Muscle of leg (tissue), 3 donors: ENCODE measurements at regions not wholly inside any gene's neighbourhood (a gene's known extent, or its start where the extent isn't known, plus 50 kb on each side); places are given as distances from the start of the nearest gene placed in this dataset.

ENCODE experiments used
- DNase-seq: peaks from one replicate; pipeline ENCODE4 v3.0.0; 2013
- H3K27ac ChIP-seq: one replicate; pipeline ENCODE4 v1.5.1; 2013; ENCODE audit warnings: mild to moderate bottlenecking, low read length, control low read depth
- H3K27me3 ChIP-seq: one replicate; pipeline ENCODE4 v1.6.1; 2013; ENCODE audit warnings: low read length; ENCODE audit not compliant: control insufficient read depth, insufficient read depth
- H3K36me3 ChIP-seq: one replicate; pipeline ENCODE4 v1.6.1; 2013; ENCODE audit warnings: low read length; ENCODE audit not compliant: control insufficient read depth, insufficient read depth
- H3K4me1 ChIP-seq: one replicate; pipeline ENCODE4 v1.6.1; 2013; ENCODE audit warnings: low read length; ENCODE audit not compliant: control insufficient read depth, insufficient read depth
- H3K4me3 ChIP-seq: one replicate; pipeline ENCODE4 v1.5.1; 2013; ENCODE audit warnings: low read length, control low read depth
- H3K9me3 ChIP-seq: replicated peaks from 2 replicates; pipeline ENCODE4 v1.6.1; 2013; ENCODE audit warnings: low read depth, low read length; ENCODE audit not compliant: control insufficient read depth
- WGBS: methylation state at CpG from one replicate; pipeline ENCODE4 v1.1.5; 2013; ENCODE audit warnings: missing lambda C conversion rate; ENCODE audit not compliant: insufficient coverage; 5-methylcytosine and 5-hydroxymethylcytosine counted together

DNA sequence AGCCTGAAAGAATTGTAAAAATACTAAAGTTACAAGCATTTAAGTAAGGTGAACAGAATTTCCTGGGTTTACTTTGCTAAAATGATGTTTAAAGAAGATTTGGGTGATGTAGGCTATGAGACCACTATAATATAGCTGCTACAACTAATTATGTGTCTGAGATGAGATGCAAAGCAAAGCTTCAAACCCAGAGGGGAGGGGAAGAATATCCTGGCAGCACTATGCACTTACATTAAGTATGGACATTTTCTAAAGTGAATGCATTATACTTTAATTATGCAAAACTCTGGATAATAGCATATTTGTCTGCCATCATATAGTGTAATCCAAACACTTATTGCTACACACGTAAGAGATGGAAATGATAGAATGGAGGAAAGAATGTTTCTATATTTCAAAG lies 1003.7 kb downstream of the GALC start:
- no peak for DNase-seq
- no peaks in the 10 kb centered on the region for H3K27me3 ChIP-seq
- H3K9me3 ChIP-seq = no peaks in the 10 kb centered on the region
- no CpG with 5 or more reads among the region's 1 CpG for WGBS
- no peak overlapping the region for H3K4me3 ChIP-seq
- H3K27ac ChIP-seq = no peak overlapping the region
- no peaks in the 10 kb centered on the region for H3K36me3 ChIP-seq
- no peaks in the 10 kb centered on the region for H3K4me1 ChIP-seq

GRCh38 chr14:86987966-86988365 lies 1005.0 kb downstream of the GALC start:
- H3K4me1 ChIP-seq = no peaks in the 10 kb centered on the region
- no peaks in the 10 kb centered on the region for H3K36me3 ChIP-seq
- no peaks in the 10 kb centered on the region for H3K27me3 ChIP-seq
- no peaks in the 10 kb centered on the region for H3K9me3 ChIP-seq
- DNase-seq = no peak
- H3K27ac ChIP-seq = no peak overlapping the region
- 76% methylated on average over 3 of the region's 3 CpGs for WGBS
- no peak overlapping the region for H3K4me3 ChIP-seq

- H3K4me3 ChIP-seq = no peak overlapping the region
- H3K36me3 ChIP-seq = no peaks in the 10 kb centered on the region
- no peaks in the 10 kb centered on the region for H3K27me3 ChIP-seq
- peak; percentile 4 for DNase-seq
- WGBS = no CpG with 5 or more reads among the region's 1 CpG
- no peak overlapping the region for H3K27ac ChIP-seq
- H3K4me1 ChIP-seq = no peaks in the 10 kb centered on the region
- peaks cover 7% of the 10 kb centered on the region for H3K9me3 ChIP-seq
These were observed 1019.8 kb downstream of the GALC start for GRCh38 chr14:86973177-86973576.

DNA sequence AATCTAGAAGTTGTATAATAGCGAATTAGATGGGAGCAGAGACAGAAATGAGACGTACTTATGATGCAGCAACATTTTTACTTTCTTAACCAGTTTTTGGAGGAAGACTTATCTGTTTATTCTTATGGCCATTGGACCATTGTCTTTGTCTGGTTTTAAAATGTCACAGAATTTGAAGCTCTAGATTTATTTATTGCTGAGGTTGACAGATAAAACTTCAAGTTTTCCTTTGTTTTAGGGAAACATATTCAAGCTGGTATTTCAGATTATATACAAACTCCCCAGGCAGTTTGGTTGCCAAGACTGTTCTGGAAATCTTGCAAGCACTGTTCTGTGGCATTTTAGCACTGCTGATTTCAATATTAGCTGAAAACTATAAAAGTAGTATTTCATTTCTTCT lies 1021.7 kb downstream of the GALC start:
- no peak overlapping the region for H3K4me3 ChIP-seq

DNA sequence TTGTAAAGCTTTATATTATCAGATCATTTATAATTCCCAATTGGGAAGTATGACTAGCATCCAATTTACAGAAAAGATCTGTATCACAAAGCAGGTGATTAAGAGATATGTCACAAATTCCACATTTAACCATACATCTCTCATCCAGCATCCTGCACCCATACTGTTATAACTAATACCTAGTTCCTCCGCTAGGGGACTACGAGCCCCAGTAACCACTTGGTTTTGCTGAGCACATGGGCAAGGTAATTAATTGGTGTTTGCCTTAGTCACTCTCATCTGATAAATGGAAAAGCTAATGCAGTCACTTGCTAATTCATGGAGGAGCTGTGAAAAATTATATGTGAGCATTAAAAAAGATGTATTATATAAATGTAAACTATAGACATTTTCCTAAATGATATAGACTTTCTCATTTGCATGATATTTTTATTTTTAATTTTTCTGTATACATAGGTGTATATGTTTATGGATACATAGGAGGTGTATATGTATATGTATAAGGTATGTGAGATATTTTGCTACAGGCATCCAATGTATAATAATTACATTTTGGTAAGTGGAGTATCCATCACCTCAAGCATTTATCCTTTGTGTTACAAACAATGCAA lies 1031.8 kb downstream of the GALC start:
- H3K4me3 ChIP-seq = no peak overlapping the region
- no peaks in the 10 kb centered on the region for H3K36me3 ChIP-seq
- no peaks in the 10 kb centered on the region for H3K4me1 ChIP-seq
- H3K27me3 ChIP-seq = no peaks in the 10 kb centered on the region
- H3K27ac ChIP-seq = no peak overlapping the region
- no peaks in the 10 kb centered on the region for H3K9me3 ChIP-seq
- DNase-seq = no peak
- WGBS = no CpG with 5 or more reads among the region's 2 CpGs

More for the DNA sequence above, 1021.7 kb downstream of the GALC start:
- no peaks in the 10 kb centered on the region for H3K36me3 ChIP-seq
- no CpG with 5 or more reads among the region's 2 CpGs for WGBS
- peaks cover 7% of the 10 kb centered on the region for H3K9me3 ChIP-seq
- no peak overlapping the region for H3K27ac ChIP-seq
- H3K27me3 ChIP-seq = no peaks in the 10 kb centered on the region
- H3K4me1 ChIP-seq = no peaks in the 10 kb centered on the region
- DNase-seq = no peak

DNA sequence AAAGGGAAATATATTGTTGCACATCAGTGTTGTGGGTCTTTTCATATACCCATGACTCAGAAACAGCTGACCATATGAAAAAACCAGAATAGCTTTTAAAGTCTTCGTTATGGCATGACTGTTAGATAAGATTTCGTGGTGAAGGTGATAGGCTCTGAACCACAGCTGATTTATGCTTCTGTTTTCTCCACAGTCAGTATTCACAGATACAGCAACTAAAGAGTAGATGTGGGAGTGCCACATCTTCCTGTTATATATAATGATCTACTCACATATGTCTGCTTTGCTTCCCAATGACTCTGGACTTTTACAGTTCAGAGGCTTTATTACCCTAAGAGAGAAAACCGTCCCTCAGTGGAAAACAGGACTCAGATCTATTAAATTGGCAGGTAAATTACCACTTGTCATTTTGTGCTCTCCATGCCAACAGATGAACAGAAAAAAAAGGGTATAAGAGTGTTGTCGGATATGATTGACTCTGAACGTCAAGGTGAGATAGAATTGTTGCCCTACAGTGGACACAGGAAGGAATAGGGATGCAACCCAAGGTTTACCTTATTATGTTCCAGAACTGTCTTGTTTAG lies 1037.1 kb downstream of the GALC start:
- no peaks in the 10 kb centered on the region for H3K36me3 ChIP-seq
- no peaks in the 10 kb centered on the region for H3K9me3 ChIP-seq
- DNase-seq = no peak
- no peaks in the 10 kb centered on the region for H3K4me1 ChIP-seq
- H3K27me3 ChIP-seq = no peaks in the 10 kb centered on the region
- H3K4me3 ChIP-seq = no peak overlapping the region
- no peak overlapping the region for H3K27ac ChIP-seq
- 75% methylated on average over 2 of the region's 5 CpGs for WGBS

- H3K9me3 ChIP-seq = no peaks in the 10 kb centered on the region
- WGBS = no CpG with 5 or more reads among the region's 1 CpG
- no peaks in the 10 kb centered on the region for H3K4me1 ChIP-seq
- no peak overlapping the region for H3K27ac ChIP-seq
- H3K36me3 ChIP-seq = no peaks in the 10 kb centered on the region
- DNase-seq = no peak
- H3K4me3 ChIP-seq = no peak overlapping the region
- no peaks in the 10 kb centered on the region for H3K27me3 ChIP-seq
These were observed 1038.4 kb downstream of the GALC start for GRCh38 chr14:86954623-86955022.

- WGBS = 80% methylated on average over 1 of the region's 3 CpGs
- Histone ChIP-seq H3K27ac (no peak overlapping the region), H3K9me3 (no peaks in the 10 kb centered on the region), H3K4me3 (no peak overlapping the region), H3K27me3 (no peaks in the 10 kb centered on the region), H3K36me3 (no peaks in the 10 kb centered on the region), H3K4me1 (no peaks in the 10 kb centered on the region)
- no peak for DNase-seq
These were observed 1046.5 kb downstream of the GALC start for GRCh38 chr14:86946446-86946845.

DNA sequence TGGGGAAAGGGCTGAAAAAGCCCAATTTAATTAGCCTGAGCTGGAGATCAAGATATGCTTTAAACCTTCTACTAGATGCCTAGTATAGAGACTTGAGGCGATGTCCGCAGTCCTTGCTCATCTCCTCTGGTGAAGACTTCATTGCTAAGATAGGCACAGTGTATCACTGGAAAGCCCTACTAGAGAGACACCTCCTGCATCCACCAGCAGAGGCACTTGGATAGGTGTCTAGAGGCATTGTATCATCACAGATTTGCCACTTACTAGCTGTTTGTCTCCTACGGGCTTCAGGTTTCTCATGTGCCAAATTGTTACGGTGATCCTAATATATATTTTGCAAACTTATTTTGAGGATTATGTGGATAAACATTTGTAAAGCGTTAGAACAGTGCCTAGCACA lies 1048.5 kb downstream of the GALC start:
- Histone ChIP-seq H3K27ac (no peak overlapping the region), H3K27me3 (no peaks in the 10 kb centered on the region), H3K4me1 (no peaks in the 10 kb centered on the region), H3K36me3 (no peaks in the 10 kb centered on the region), H3K9me3 (no peaks in the 10 kb centered on the region), H3K4me3 (no peak overlapping the region)
- WGBS = 100% methylated on average over 2 of the region's 5 CpGs
- no peak for DNase-seq

DNA sequence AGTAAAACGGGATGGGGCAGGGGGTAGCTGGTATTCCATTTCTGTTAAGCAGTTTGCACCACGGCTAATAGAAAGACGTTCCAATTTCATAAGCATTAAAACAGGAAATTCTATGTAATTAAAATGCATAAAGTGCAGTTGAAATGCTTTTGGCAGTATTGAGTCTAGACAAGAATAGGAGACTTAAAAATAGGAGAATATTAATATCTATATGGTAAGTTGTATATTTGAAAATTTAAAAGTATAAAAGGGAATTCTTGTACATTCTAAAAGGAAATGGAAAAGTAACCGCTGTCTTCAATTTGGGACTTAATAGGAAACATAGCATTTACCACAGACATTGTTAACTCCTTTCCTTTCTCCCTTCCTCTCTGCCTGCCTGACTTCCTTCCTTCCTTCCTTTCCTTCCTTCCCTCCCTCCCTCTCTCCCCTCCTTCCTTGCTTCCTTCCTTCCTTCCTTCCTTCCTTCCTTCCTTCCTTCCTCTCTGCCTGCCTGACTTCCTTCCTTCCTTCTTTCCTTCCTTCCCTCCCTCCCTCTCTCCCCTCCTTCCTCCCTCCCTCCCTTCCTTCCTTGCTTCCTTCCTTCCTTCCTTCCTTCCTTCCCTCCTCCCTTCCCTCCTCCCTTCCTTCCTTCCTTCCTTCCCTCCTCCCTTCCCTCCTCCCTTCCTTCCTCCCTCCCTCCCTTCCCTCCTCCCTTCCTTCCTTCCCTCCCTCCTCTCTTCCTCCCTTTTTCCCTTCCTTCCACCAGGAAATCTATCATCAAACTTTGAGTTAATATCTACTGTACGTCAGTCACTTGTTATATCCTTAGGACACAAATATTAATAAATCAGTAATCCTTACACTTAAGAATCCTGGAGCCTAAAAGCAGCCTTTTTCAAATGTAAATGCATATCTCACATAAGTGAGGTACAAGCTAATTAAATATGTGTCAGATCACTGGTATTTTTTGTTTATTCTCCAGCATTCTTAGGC lies 1049.3 kb downstream of the GALC start:
- H3K9me3 ChIP-seq = no peaks in the 10 kb centered on the region
- H3K27ac ChIP-seq = no peak overlapping the region
- H3K4me1 ChIP-seq = no peaks in the 10 kb centered on the region
- no peak for DNase-seq
- no peak overlapping the region for H3K4me3 ChIP-seq
- no CpG with 5 or more reads among the region's 5 CpGs for WGBS
- no peaks in the 10 kb centered on the region for H3K27me3 ChIP-seq
- H3K36me3 ChIP-seq = no peaks in the 10 kb centered on the region
